Kidney (tissue), 13 donors: ENCODE measurements at regions not wholly inside any gene's neighbourhood (a gene's known extent, or its start where the extent isn't known, plus 50 kb on each side); places are given as distances from the start of the nearest gene placed in this dataset.

Experiments used
- DNase-seq, 5 donors: peaks; one replicate each; pipeline ENCODE4 v3.0.0-alpha.2; 2013 to 2020
- FAIRE-seq: peaks from 2 replicates; lab custom pipeline; 2012; peaks lifted over from hg19 to GRCh38; lab: Jason Lieb, UNC
- H3K27ac ChIP-seq, 2 donors: one replicate each; pipeline ENCODE4 v1.7.0; 2013; ENCODE audit warnings: low read depth in 2 of 2, low read length in 2 of 2, inconsistent platforms in 1 of 2
- H3K27me3 ChIP-seq: one replicate; pipeline ENCODE4 v1.7.1; 2013; ENCODE audit warnings: low read length, inconsistent platforms; ENCODE audit not compliant: control insufficient read depth, insufficient read depth
- H3K36me3 ChIP-seq, 3 donors: one replicate each; pipeline versions ENCODE4 v1.7.0 to v1.7.1; 2013; ENCODE audit warnings: low read length in 3 of 3, control low read depth in 1 of 3, inconsistent platforms in 1 of 3; ENCODE audit not compliant: insufficient read depth in 3 of 3, control insufficient read depth in 2 of 3
- H3K4me1 ChIP-seq, 3 donors: one replicate each; pipeline versions ENCODE4 v1.7.0 to v1.7.1; 2013; ENCODE audit warnings: low read length in 3 of 3, inconsistent platforms in 1 of 3, low read depth in 1 of 3; ENCODE audit not compliant: control insufficient read depth in 2 of 3, insufficient read depth in 2 of 3
- H3K4me3 ChIP-seq, 3 donors: one replicate each; pipeline versions ENCODE4 v1.7.0 to v1.8.1; 2013; ENCODE audit warnings: low read length in 3 of 3, control low read depth in 1 of 3, inconsistent platforms in 1 of 3
- H3K9ac ChIP-seq, 3 donors: one replicate each; pipeline versions ENCODE4 v1.7.0 to v1.7.1; 2013; ENCODE audit warnings: low read length in 3 of 3, control low read depth in 1 of 3, inconsistent platforms in 1 of 3
- H3K9me3 ChIP-seq, 3 donors: one replicate each; pipeline versions ENCODE4 v1.7.0 to v1.7.1; 2013; ENCODE audit warnings: low read length in 3 of 3, control low read depth in 1 of 3, inconsistent platforms in 1 of 3; ENCODE audit not compliant: control insufficient read depth in 2 of 3, insufficient read depth in 1 of 3
- CTCF ChIP-seq: IDR thresholded peaks from 3 replicates; pipeline ENCODE4 v1.5.1; 2012; ENCODE audit warnings: mild to moderate bottlenecking, moderate library complexity, borderline replicate concordance; ENCODE audit not compliant: insufficient read depth; ENCODE audit errors: extremely low read depth
- intact Hi-C: fragments of 100-400 bp; cut with DNase I; formaldehyde crosslinking; loops from one replicate; pipeline ENCODE4 v1.11.1; 2022
- donor health status: control.
- donor health status: control.
- donor health status: control.
- donor health status: control.
- donor health status: control.
- donor health status: DM: yes; HTN: yes; CAD: no.
- donor health status: Normal renal cell carcinoma (clear cell type).

- Histone ChIP-seq H3K27ac (no peak overlapping the region), H3K9ac (no peak overlapping the region), H3K27me3 (no peaks in the 10 kb centered on the region), H3K4me3 (no peak overlapping the region), H3K9me3 (no peaks in the 10 kb centered on the region), H3K36me3 (no peaks in the 10 kb centered on the region), H3K4me1 (no peaks in the 10 kb centered on the region)
- FAIRE-seq (no peak), DNase-seq (no peak)
- intact Hi-C loops, result no loop called here
- no peak for TF ChIP-seq CTCF
These were observed 176.1 kb downstream of the GADD45G start for GRCh38 chr9:89780959-89781358.

- intact Hi-C loops, result no loop called here
- DNase-seq, result no peak
- Histone ChIP-seq H3K9ac (no peak overlapping the region), H3K9me3 (no peaks in the 10 kb centered on the region), H3K27me3 (no peaks in the 10 kb centered on the region), H3K27ac (no peak overlapping the region), H3K36me3 (no peaks in the 10 kb centered on the region), H3K4me1 (no peaks in the 10 kb centered on the region), H3K4me3 (no peak overlapping the region)
- no peak for FAIRE-seq
- TF ChIP-seq CTCF, result no peak
These were observed 177.2 kb downstream of the GADD45G start for GRCh38 chr9:89781838-89782540.

- Histone ChIP-seq H3K4me1 (no peaks in the 10 kb centered on the region), H3K27me3 (no peaks in the 10 kb centered on the region), H3K27ac (no peak overlapping the region), H3K4me3 (no peak overlapping the region), H3K9me3 (no peaks in the 10 kb centered on the region), H3K9ac (no peak overlapping the region), H3K36me3 (no peaks in the 10 kb centered on the region)
- TF ChIP-seq CTCF, result no peak
- DNase-seq (peak in 1 of 5 donors; percentile 81), FAIRE-seq (no peak)
- intact Hi-C loops, result no loop called here
These were observed 181.8 kb downstream of the GADD45G start for GRCh38 chr9:89786655-89787054.

- Histone ChIP-seq H3K27ac (no peak overlapping the region), H3K4me1 (no peaks in the 10 kb centered on the region), H3K9ac (no peak overlapping the region), H3K9me3 (no peaks in the 10 kb centered on the region), H3K4me3 (no peak overlapping the region), H3K36me3 (no peaks in the 10 kb centered on the region), H3K27me3 (no peaks in the 10 kb centered on the region)
- no peak for FAIRE-seq
- TF ChIP-seq CTCF, result no peak
- intact Hi-C loops, result no loop called here
- DNase-seq, result no peak
These were observed 182.8 kb downstream of the GADD45G start for GRCh38 chr9:89787595-89787994.
